ENCODE measurements at regions not wholly inside any gene's neighbourhood (a gene's known extent, or its start where the extent isn't known, plus 50 kb on each side); places are given as distances from the start of the nearest gene placed in this dataset.
"Not testable (repeated sequence)": the region's sequence is repeated elsewhere in the genome, so short reads cannot be mapped to it uniquely, and the experiment has no call there.

- H3K27me3 Mint-ChIP-seq: peaks cover 0 to 2% of the 10 kb centered on the region in 2 donors
- CTCF ChIA-PET: interaction anchor here in 1 of 2 donors (0.5 kb wide), 1 partner anchor 18 kb away, joined by 4 read pairs; no protein-coding TSS in a partner anchor
- no peak for DNase-seq
- POLR2A ChIA-PET: interaction anchor here in 1 of 2 donors (0.6 kb wide), 1 partner anchor 152 kb away, joined by 3 read pairs; no protein-coding TSS in a partner anchor
- H3K36me3 Mint-ChIP-seq: no peaks in the 10 kb centered on the region
- no peaks in the 10 kb centered on the region for H3K9me3 ChIP-seq
- no peaks in the 10 kb centered on the region for H3K4me1 ChIP-seq (ENCODE audit: control insufficient read depth in 1 of 2, extremely low read depth in 1 of 2, insufficient read depth in 2 of 2, low read length in 2 of 2)
- no peak overlapping the region for H3K4me3 Mint-ChIP-seq
- peaks cover 0 to 10% (median 4%) of the 10 kb centered on the region in 3 donors for H3K4me1 Mint-ChIP-seq
- no peaks in the 10 kb centered on the region for H3K36me3 ChIP-seq (ENCODE audit: control insufficient read depth in 2 of 2, extremely low read depth in 1 of 2, insufficient read depth in 1 of 2, low read length in 1 of 2)
- H3K27me3 ChIP-seq (replicated peaks in 1 of 2; ENCODE audit: control insufficient read depth in 2 of 2, extremely low read depth in 1 of 2, insufficient read depth in 2 of 2, low read length in 1 of 2): no peaks in the 10 kb centered on the region
- no peak overlapping the region for H3K27ac Mint-ChIP-seq
- WGBS (ENCODE audit: insufficient coverage): 85% methylated on average over 3 of the region's 4 CpGs
- no peak overlapping the region for H3K27ac ChIP-seq (ENCODE audit: low read length)
- no peak overlapping the region for H3K4me3 ChIP-seq (ENCODE audit: control insufficient read depth in 1 of 2, extremely low read depth in 1 of 2, low read length in 1 of 2)
- ATAC-seq (replicated peaks in 1 of 4): no peak
- no peaks in the 10 kb centered on the region for H3K9me3 Mint-ChIP-seq
Measured at GRCh38 chr2:215791481-215791937, 221.8 kb downstream of the MREG start.

GRCh38 chr2:215790523-215791421 is 222.6 kb downstream of the MREG start:
- no peaks in the 10 kb centered on the region for H3K27me3 ChIP-seq (replicated peaks in 1 of 2; ENCODE audit: control insufficient read depth in 2 of 2, extremely low read depth in 1 of 2, insufficient read depth in 2 of 2, low read length in 1 of 2)
- Mint-ChIP-seq H3K36me3 (no peaks in the 10 kb centered on the region), H3K4me3 (no peak overlapping the region), H3K27me3 (peaks cover 2 to 4% of the 10 kb centered on the region in 2 donors), H3K4me1 (peaks cover 0 to 5% (median 4%) of the 10 kb centered on the region in 3 donors), H3K9me3 (no peaks in the 10 kb centered on the region), H3K27ac (no peak overlapping the region)
- ATAC-seq (replicated peaks in 1 of 4) (no peak), DNase-seq (no peak)
- no peak overlapping the region for H3K4me3 ChIP-seq (ENCODE audit: control insufficient read depth in 1 of 2, extremely low read depth in 1 of 2, low read length in 1 of 2)
- CTCF ChIA-PET: no interaction called here
- POLR2A ChIA-PET: interaction anchor here in 1 of 2 donors (0.6 kb wide), 1 partner anchor 151 kb away, joined by 3 read pairs; no protein-coding TSS in a partner anchor
- H3K4me1 ChIP-seq (ENCODE audit: control insufficient read depth in 1 of 2, extremely low read depth in 1 of 2, insufficient read depth in 2 of 2, low read length in 2 of 2): no peaks in the 10 kb centered on the region
- H3K36me3 ChIP-seq (ENCODE audit: control insufficient read depth in 2 of 2, extremely low read depth in 1 of 2, insufficient read depth in 1 of 2, low read length in 1 of 2): no peaks in the 10 kb centered on the region
- H3K9me3 ChIP-seq: no peaks in the 10 kb centered on the region
- no peak overlapping the region for H3K27ac ChIP-seq (ENCODE audit: low read length)
- WGBS (ENCODE audit: insufficient coverage): 100% methylated on average over 1 of the region's 6 CpGs

- no peak overlapping the region for H3K27ac Mint-ChIP-seq
- Histone ChIP-seq H3K4me3 (ENCODE audit: control insufficient read depth in 1 of 2, extremely low read depth in 1 of 2, low read length in 1 of 2) (no peak overlapping the region), H3K27me3 (replicated peaks in 1 of 2; ENCODE audit: control insufficient read depth in 2 of 2, extremely low read depth in 1 of 2, insufficient read depth in 2 of 2, low read length in 1 of 2) (no peaks in the 10 kb centered on the region), H3K4me1 (ENCODE audit: control insufficient read depth in 1 of 2, extremely low read depth in 1 of 2, insufficient read depth in 2 of 2, low read length in 2 of 2) (no peaks in the 10 kb centered on the region), H3K9me3 (no peaks in the 10 kb centered on the region), H3K27ac (ENCODE audit: low read length) (no peak overlapping the region), H3K36me3 (ENCODE audit: control insufficient read depth in 2 of 2, extremely low read depth in 1 of 2, insufficient read depth in 1 of 2, low read length in 1 of 2) (no peaks in the 10 kb centered on the region)
- H3K27me3 Mint-ChIP-seq: peaks cover 0 to 4% of the 10 kb centered on the region in 2 donors
- WGBS (ENCODE audit: insufficient coverage): 88% methylated on average over 4 of the region's 7 CpGs
- no peaks in the 10 kb centered on the region for H3K4me1 Mint-ChIP-seq
- ChIA-PET POLR2A (no interaction called here), CTCF (interaction anchor here (0.6 to 0.7 kb wide), 2 partner anchors 150 to 609 kb away, joined by 3 to 4 read pairs; no protein-coding TSS in a partner anchor)
- no peaks in the 10 kb centered on the region for H3K36me3 Mint-ChIP-seq
- H3K4me3 Mint-ChIP-seq: no peak overlapping the region
- H3K9me3 Mint-ChIP-seq: no peaks in the 10 kb centered on the region
- ATAC-seq (replicated peaks in 1 of 4) (no peak), DNase-seq (no peak)
Measured at GRCh38 chr2:215787565-215788178, 225.7 kb downstream of the MREG start.

- WGBS (ENCODE audit: insufficient coverage): no CpG with 5 or more reads among the region's 3 CpGs
- Histone ChIP-seq H3K36me3 (ENCODE audit: control insufficient read depth in 2 of 2, extremely low read depth in 1 of 2, insufficient read depth in 1 of 2, low read length in 1 of 2) (no peaks in the 10 kb centered on the region), H3K27me3 (replicated peaks in 1 of 2; ENCODE audit: control insufficient read depth in 2 of 2, extremely low read depth in 1 of 2, insufficient read depth in 2 of 2, low read length in 1 of 2) (no peaks in the 10 kb centered on the region), H3K4me3 (ENCODE audit: control insufficient read depth in 1 of 2, extremely low read depth in 1 of 2, low read length in 1 of 2) (no peak overlapping the region), H3K27ac (ENCODE audit: low read length) (no peak overlapping the region), H3K9me3 (no peaks in the 10 kb centered on the region), H3K4me1 (ENCODE audit: control insufficient read depth in 1 of 2, extremely low read depth in 1 of 2, insufficient read depth in 2 of 2, low read length in 2 of 2) (no peaks in the 10 kb centered on the region)
- H3K36me3 Mint-ChIP-seq: no peaks in the 10 kb centered on the region
- no peak overlapping the region for H3K4me3 Mint-ChIP-seq
- ChIA-PET POLR2A (interaction anchor here in 1 of 2 donors (0.6 kb wide), 1 partner anchor 354 kb away, joined by 6 read pairs; no protein-coding TSS in a partner anchor), CTCF (interaction anchor here in 1 of 2 donors (0.6 kb wide), 1 partner anchor 150 kb away, joined by 3 read pairs; no protein-coding TSS in a partner anchor)
- ATAC-seq (replicated peaks in 1 of 4): no peak
- H3K27ac Mint-ChIP-seq: no peak overlapping the region
- H3K9me3 Mint-ChIP-seq: no peaks in the 10 kb centered on the region
- peaks cover 0 to 4% of the 10 kb centered on the region in 2 donors for H3K27me3 Mint-ChIP-seq
- DNase-seq: no peak
- H3K4me1 Mint-ChIP-seq: no peaks in the 10 kb centered on the region
Measured at GRCh38 chr2:215787025-215787424, 226.3 kb downstream of the MREG start.

GRCh38 chr2:215784371-215784783 is 229.0 kb downstream of the MREG start:
- no peaks in the 10 kb centered on the region for H3K4me1 ChIP-seq (ENCODE audit: control insufficient read depth in 1 of 2, extremely low read depth in 1 of 2, insufficient read depth in 2 of 2, low read length in 2 of 2)
- no peaks in the 10 kb centered on the region for H3K9me3 Mint-ChIP-seq
- H3K4me3 Mint-ChIP-seq: no peak overlapping the region
- ChIA-PET CTCF (interaction anchor here in 1 of 2 donors (0.5 kb wide), 1 partner anchor 43 kb away, joined by 3 read pairs; no protein-coding TSS in a partner anchor), POLR2A (interaction anchor here in 1 of 2 donors (0.7 kb wide), 1 partner anchor 96 kb away, joined by 7 read pairs; no protein-coding TSS in a partner anchor)
- H3K27me3 ChIP-seq (replicated peaks in 1 of 2; ENCODE audit: control insufficient read depth in 2 of 2, extremely low read depth in 1 of 2, insufficient read depth in 2 of 2, low read length in 1 of 2): no peaks in the 10 kb centered on the region
- no peaks in the 10 kb centered on the region for H3K4me1 Mint-ChIP-seq
- H3K36me3 ChIP-seq (ENCODE audit: control insufficient read depth in 2 of 2, extremely low read depth in 1 of 2, insufficient read depth in 1 of 2, low read length in 1 of 2): no peaks in the 10 kb centered on the region
- no peak overlapping the region for H3K27ac ChIP-seq (ENCODE audit: low read length)
- H3K27me3 Mint-ChIP-seq: peaks cover 0 to 4% of the 10 kb centered on the region in 2 donors
- ATAC-seq (replicated peaks in 1 of 4) (no peak), DNase-seq (no peak)
- H3K36me3 Mint-ChIP-seq: no peaks in the 10 kb centered on the region
- WGBS (ENCODE audit: insufficient coverage): 88% methylated on average over 1 of the region's 3 CpGs
- H3K9me3 ChIP-seq: no peaks in the 10 kb centered on the region
- H3K27ac Mint-ChIP-seq: no peak overlapping the region
- H3K4me3 ChIP-seq (ENCODE audit: control insufficient read depth in 1 of 2, extremely low read depth in 1 of 2, low read length in 1 of 2): no peak overlapping the region

- H3K4me3 ChIP-seq (ENCODE audit: control insufficient read depth in 1 of 2, extremely low read depth in 1 of 2, low read length in 1 of 2); H3K27ac ChIP-seq (ENCODE audit: low read length); H3K4me1 ChIP-seq (ENCODE audit: control insufficient read depth in 1 of 2, extremely low read depth in 1 of 2, insufficient read depth in 2 of 2, low read length in 2 of 2); H3K27me3 ChIP-seq (replicated peaks in 1 of 2; ENCODE audit: control insufficient read depth in 2 of 2, extremely low read depth in 1 of 2, insufficient read depth in 2 of 2, low read length in 1 of 2); H3K9me3 ChIP-seq; H3K27me3 Mint-ChIP-seq; ATAC-seq (replicated peaks in 1 of 4); H3K36me3 Mint-ChIP-seq; H3K9me3 Mint-ChIP-seq; H3K4me1 Mint-ChIP-seq; DNase-seq; CTCF ChIA-PET; H3K4me3 Mint-ChIP-seq; POLR2A ChIA-PET; H3K27ac Mint-ChIP-seq; H3K36me3 ChIP-seq (ENCODE audit: control insufficient read depth in 2 of 2, extremely low read depth in 1 of 2, insufficient read depth in 1 of 2, low read length in 1 of 2): not testable (repeated sequence)
- 80% methylated on average over 1 of the region's 7 CpGs for WGBS (ENCODE audit: insufficient coverage)
Measured at GRCh38 chr2:215783640-215784039, 229.7 kb downstream of the MREG start.

Data from T-cell (primary cell).